ENCODE measurements at regions not wholly inside any gene's neighbourhood (a gene's known extent, or its start where the extent isn't known, plus 50 kb on each side); places are given as distances from the start of the nearest gene placed in this dataset.

- Histone ChIP-seq H2AFZ (ENCODE audit: control insufficient read depth, low read length) (no peak overlapping the region), H3K27ac (ENCODE audit: control insufficient read depth, insufficient read depth, low read length) (no peak overlapping the region), H3K4me1 (ENCODE audit: control insufficient read depth, extremely low read depth, insufficient read depth, low read length) (no peaks in the 10 kb centered on the region), H3K36me3 (ENCODE audit: control insufficient read depth in 2 of 2, extremely low read depth in 1 of 2, insufficient read depth in 2 of 2, low read length in 2 of 2) (no peaks in the 10 kb centered on the region), H3K9me1 (ENCODE audit: control insufficient read depth, extremely low read depth, insufficient read depth, low read length) (no peaks in the 10 kb centered on the region), H4K20me1 (ENCODE audit: control insufficient read depth, extremely low read depth, insufficient read depth, low read length) (no peaks in the 10 kb centered on the region), H3K4me2 (ENCODE audit: control insufficient read depth, extremely low read depth, insufficient read depth, low read depth, low read length) (no peak overlapping the region), H3K79me2 (ENCODE audit: control insufficient read depth, insufficient read depth, low read length) (no peaks in the 10 kb centered on the region), H3K9me3 (ENCODE audit: control insufficient read depth, low read depth, low read length) (no peaks in the 10 kb centered on the region), H3K27me3 (ENCODE audit: control insufficient read depth, extremely low read depth, insufficient read depth, low read length) (no peaks in the 10 kb centered on the region), H3K9ac (ENCODE audit: control insufficient read depth, extremely low read depth, insufficient read depth, low read length) (no peak overlapping the region), H3K4me3 (ENCODE audit: control insufficient read depth in 2 of 3, extremely low read depth in 1 of 3, insufficient read depth in 2 of 3, low read depth in 1 of 3, low read length in 3 of 3) (no peak overlapping the region)
- TF ChIP-seq EZH2 (IDR thresholded peaks at IDR 0.05; ENCODE audit: low read length) (no peak), CTCF (optimal IDR thresholded peaks at IDR 0.05 in 1 of 3, IDR thresholded peaks at IDR 0.05 in 1 of 3, conservative IDR thresholded peaks at IDR 0.05 in 1 of 3; ENCODE audit: extremely low read depth in 1 of 3, insufficient read depth in 2 of 3, low read length in 3 of 3) (no peak)
- dilution Hi-C loops (cut with MboI; ENCODE audit: extremely low pct_ligation_motif_present, low sequenced_read_pairs) = no loop called here
- no peak for FAIRE-seq
- no peak for DNase-seq (ENCODE audit: low read depth, low spot score)
These were observed 744.2 kb upstream of the GRIA3 start for GRCh38 chrX:122439831-122440230.

GRCh38 chrX:122440832-122441231 is 743.2 kb upstream of the GRIA3 start:
- TF ChIP-seq EZH2 (IDR thresholded peaks at IDR 0.05; ENCODE audit: low read length) (no peak), CTCF (optimal IDR thresholded peaks at IDR 0.05 in 1 of 3, IDR thresholded peaks at IDR 0.05 in 1 of 3, conservative IDR thresholded peaks at IDR 0.05 in 1 of 3; ENCODE audit: extremely low read depth in 1 of 3, insufficient read depth in 2 of 3, low read length in 3 of 3) (no peak)
- no peak overlapping the region for H3K4me2 ChIP-seq (ENCODE audit: control insufficient read depth, extremely low read depth, insufficient read depth, low read depth, low read length)
- H3K4me1 ChIP-seq (ENCODE audit: control insufficient read depth, extremely low read depth, insufficient read depth, low read length) = no peaks in the 10 kb centered on the region
- FAIRE-seq (no peak), DNase-seq (ENCODE audit: low read depth, low spot score) (no peak)
- H3K36me3 ChIP-seq (ENCODE audit: control insufficient read depth in 2 of 2, extremely low read depth in 1 of 2, insufficient read depth in 2 of 2, low read length in 2 of 2) = no peaks in the 10 kb centered on the region
- no peaks in the 10 kb centered on the region for H3K9me3 ChIP-seq (ENCODE audit: control insufficient read depth, low read depth, low read length)
- no peak overlapping the region for H3K27ac ChIP-seq (ENCODE audit: control insufficient read depth, insufficient read depth, low read length)
- no peak overlapping the region for H3K9ac ChIP-seq (ENCODE audit: control insufficient read depth, extremely low read depth, insufficient read depth, low read length)
- no peak overlapping the region for H3K4me3 ChIP-seq (ENCODE audit: control insufficient read depth in 2 of 3, extremely low read depth in 1 of 3, insufficient read depth in 2 of 3, low read depth in 1 of 3, low read length in 3 of 3)
- H3K27me3 ChIP-seq (ENCODE audit: control insufficient read depth, extremely low read depth, insufficient read depth, low read length) = no peaks in the 10 kb centered on the region
- dilution Hi-C loops (cut with MboI; ENCODE audit: extremely low pct_ligation_motif_present, low sequenced_read_pairs) = no loop called here
- H3K9me1 ChIP-seq (ENCODE audit: control insufficient read depth, extremely low read depth, insufficient read depth, low read length) = no peaks in the 10 kb centered on the region
- no peaks in the 10 kb centered on the region for H3K79me2 ChIP-seq (ENCODE audit: control insufficient read depth, insufficient read depth, low read length)
- H4K20me1 ChIP-seq (ENCODE audit: control insufficient read depth, extremely low read depth, insufficient read depth, low read length) = no peaks in the 10 kb centered on the region
- H2AFZ ChIP-seq (ENCODE audit: control insufficient read depth, low read length) = no peak overlapping the region

Measured in keratinocyte (primary cell).